Fibroblast of villous mesenchyme (primary cell): ENCODE measurements at regions not wholly inside any gene's neighbourhood (a gene's known extent, or its start where the extent isn't known, plus 50 kb on each side); places are given as distances from the start of the nearest gene placed in this dataset.
A peak's percentile ranks its signal among the peaks of the same experiment; 100 is the strongest.

Experiments used
- DNase-seq: peaks from one replicate; pipeline ENCODE4 v3.0.0-alpha.2; 2010; ENCODE audit warnings: low read depth
- H3K4me3 ChIP-seq: 2 replicates; pipeline ENCODE4 v1.5.1; 2011; ENCODE audit warnings: low read depth, mild to moderate bottlenecking, low read length
- CTCF ChIP-seq: IDR thresholded peaks from 2 replicates; pipeline ENCODE4 v1.5.1; 2012; ENCODE audit warnings: low read depth, mild to moderate bottlenecking, low read length; ENCODE audit not compliant: insufficient read depth

- no peak overlapping the region for H3K4me3 ChIP-seq
- DNase-seq = no peak
- TF ChIP-seq CTCF = no peak
Observed at GRCh38 chr3:104734627-104735026, 632.1 kb upstream of the ALCAM start.

- no peak overlapping the region for H3K4me3 ChIP-seq
- no peak for TF ChIP-seq CTCF
- peak; percentile 24 for DNase-seq
Observed at GRCh38 chr3:104735691-104736090, 631.0 kb upstream of the ALCAM start.

GRCh38 chr3:104738271-104738670 lies 628.4 kb upstream of the ALCAM start:
- no peak for TF ChIP-seq CTCF
- no peak overlapping the region for H3K4me3 ChIP-seq
- peak; percentile 18 for DNase-seq

GRCh38 chr3:104740874-104741379 lies 625.8 kb upstream of the ALCAM start:
- no peak overlapping the region for H3K4me3 ChIP-seq
- no peak for DNase-seq
- no peak for TF ChIP-seq CTCF

- TF ChIP-seq CTCF = no peak
- DNase-seq = no peak
- no peak overlapping the region for H3K4me3 ChIP-seq
Observed at GRCh38 chr3:104742044-104742443, 624.7 kb upstream of the ALCAM start.

- H3K4me3 ChIP-seq = no peak overlapping the region
Observed at GRCh38 chr3:104745313-104745712, 621.4 kb upstream of the ALCAM start.

More at GRCh38 chr3:104745313-104745712, 621.4 kb upstream of the ALCAM start:
- TF ChIP-seq CTCF = no peak
- no peak for DNase-seq
